H1 (cell line): ENCODE measurements at regions not wholly inside any gene's neighbourhood (a gene's known extent, or its start where the extent isn't known, plus 50 kb on each side); places are given as distances from the start of the nearest gene placed in this dataset.

Experiments used
- ASH2L ChIP-seq: fragments of 200-600, 300-600 bp; sonication (generic); IDR thresholded peaks from one replicate; pipeline ENCODE4 v1.7.1; 2017; ENCODE audit warnings: low read length
- SIRT6 ChIP-seq: IDR thresholded peaks from one replicate; pipeline ENCODE4 v1.7.1; 2012; ENCODE audit warnings: low read length, inconsistent platforms
- SP1 ChIP-seq: IDR thresholded peaks from 2 replicates; pipeline ENCODE4 v1.6.1; 2011; ENCODE audit warnings: low read depth, low read length
- TF ChIP-seq, protein P1 (sequence below): fragments of 300-600 bp; sonication (generic); IDR thresholded peaks from 2 replicates; pipeline ENCODE4 v1.7.1; 2012; ENCODE audit warnings: low read length, moderate library complexity, mild to moderate bottlenecking, inconsistent platforms; ENCODE audit not compliant: insufficient replicate concordance

DNA sequence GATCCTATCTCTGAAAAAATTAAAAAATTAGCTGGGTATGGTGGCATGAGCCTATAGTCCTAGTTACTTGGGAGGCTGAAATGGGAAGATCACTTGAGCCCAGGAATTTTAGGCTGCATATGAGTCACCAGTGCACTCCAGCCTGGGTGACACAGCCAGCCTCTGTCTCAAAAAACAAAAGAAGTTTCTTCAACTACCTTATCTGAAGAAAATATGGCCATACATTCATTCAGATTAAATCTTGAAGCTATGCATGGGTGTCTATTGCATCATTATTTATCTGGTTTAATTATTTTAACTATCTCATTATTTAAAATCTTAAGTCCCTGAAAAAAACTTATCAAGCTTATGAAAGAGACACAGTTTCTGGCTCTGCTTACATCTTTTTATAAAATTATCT lies 204.1 kb downstream of the SIM1 start (continued):
- TF ChIP-seq, protein P1, sequence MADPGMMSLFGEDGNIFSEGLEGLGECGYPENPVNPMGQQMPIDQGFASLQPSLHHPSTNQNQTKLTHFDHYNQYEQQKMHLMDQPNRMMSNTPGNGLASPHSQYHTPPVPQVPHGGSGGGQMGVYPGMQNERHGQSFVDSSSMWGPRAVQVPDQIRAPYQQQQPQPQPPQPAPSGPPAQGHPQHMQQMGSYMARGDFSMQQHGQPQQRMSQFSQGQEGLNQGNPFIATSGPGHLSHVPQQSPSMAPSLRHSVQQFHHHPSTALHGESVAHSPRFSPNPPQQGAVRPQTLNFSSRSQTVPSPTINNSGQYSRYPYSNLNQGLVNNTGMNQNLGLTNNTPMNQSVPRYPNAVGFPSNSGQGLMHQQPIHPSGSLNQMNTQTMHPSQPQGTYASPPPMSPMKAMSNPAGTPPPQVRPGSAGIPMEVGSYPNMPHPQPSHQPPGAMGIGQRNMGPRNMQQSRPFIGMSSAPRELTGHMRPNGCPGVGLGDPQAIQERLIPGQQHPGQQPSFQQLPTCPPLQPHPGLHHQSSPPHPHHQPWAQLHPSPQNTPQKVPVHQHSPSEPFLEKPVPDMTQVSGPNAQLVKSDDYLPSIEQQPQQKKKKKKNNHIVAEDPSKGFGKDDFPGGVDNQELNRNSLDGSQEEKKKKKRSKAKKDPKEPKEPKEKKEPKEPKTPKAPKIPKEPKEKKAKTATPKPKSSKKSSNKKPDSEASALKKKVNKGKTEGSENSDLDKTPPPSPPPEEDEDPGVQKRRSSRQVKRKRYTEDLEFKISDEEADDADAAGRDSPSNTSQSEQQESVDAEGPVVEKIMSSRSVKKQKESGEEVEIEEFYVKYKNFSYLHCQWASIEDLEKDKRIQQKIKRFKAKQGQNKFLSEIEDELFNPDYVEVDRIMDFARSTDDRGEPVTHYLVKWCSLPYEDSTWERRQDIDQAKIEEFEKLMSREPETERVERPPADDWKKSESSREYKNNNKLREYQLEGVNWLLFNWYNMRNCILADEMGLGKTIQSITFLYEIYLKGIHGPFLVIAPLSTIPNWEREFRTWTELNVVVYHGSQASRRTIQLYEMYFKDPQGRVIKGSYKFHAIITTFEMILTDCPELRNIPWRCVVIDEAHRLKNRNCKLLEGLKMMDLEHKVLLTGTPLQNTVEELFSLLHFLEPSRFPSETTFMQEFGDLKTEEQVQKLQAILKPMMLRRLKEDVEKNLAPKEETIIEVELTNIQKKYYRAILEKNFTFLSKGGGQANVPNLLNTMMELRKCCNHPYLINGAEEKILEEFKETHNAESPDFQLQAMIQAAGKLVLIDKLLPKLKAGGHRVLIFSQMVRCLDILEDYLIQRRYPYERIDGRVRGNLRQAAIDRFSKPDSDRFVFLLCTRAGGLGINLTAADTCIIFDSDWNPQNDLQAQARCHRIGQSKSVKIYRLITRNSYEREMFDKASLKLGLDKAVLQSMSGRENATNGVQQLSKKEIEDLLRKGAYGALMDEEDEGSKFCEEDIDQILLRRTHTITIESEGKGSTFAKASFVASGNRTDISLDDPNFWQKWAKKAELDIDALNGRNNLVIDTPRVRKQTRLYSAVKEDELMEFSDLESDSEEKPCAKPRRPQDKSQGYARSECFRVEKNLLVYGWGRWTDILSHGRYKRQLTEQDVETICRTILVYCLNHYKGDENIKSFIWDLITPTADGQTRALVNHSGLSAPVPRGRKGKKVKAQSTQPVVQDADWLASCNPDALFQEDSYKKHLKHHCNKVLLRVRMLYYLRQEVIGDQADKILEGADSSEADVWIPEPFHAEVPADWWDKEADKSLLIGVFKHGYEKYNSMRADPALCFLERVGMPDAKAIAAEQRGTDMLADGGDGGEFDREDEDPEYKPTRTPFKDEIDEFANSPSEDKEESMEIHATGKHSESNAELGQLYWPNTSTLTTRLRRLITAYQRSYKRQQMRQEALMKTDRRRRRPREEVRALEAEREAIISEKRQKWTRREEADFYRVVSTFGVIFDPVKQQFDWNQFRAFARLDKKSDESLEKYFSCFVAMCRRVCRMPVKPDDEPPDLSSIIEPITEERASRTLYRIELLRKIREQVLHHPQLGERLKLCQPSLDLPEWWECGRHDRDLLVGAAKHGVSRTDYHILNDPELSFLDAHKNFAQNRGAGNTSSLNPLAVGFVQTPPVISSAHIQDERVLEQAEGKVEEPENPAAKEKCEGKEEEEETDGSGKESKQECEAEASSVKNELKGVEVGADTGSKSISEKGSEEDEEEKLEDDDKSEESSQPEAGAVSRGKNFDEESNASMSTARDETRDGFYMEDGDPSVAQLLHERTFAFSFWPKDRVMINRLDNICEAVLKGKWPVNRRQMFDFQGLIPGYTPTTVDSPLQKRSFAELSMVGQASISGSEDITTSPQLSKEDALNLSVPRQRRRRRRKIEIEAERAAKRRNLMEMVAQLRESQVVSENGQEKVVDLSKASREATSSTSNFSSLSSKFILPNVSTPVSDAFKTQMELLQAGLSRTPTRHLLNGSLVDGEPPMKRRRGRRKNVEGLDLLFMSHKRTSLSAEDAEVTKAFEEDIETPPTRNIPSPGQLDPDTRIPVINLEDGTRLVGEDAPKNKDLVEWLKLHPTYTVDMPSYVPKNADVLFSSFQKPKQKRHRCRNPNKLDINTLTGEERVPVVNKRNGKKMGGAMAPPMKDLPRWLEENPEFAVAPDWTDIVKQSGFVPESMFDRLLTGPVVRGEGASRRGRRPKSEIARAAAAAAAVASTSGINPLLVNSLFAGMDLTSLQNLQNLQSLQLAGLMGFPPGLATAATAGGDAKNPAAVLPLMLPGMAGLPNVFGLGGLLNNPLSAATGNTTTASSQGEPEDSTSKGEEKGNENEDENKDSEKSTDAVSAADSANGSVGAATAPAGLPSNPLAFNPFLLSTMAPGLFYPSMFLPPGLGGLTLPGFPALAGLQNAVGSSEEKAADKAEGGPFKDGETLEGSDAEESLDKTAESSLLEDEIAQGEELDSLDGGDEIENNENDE = no peak
- TF ChIP-seq SP1 (no peak), SIRT6 (no peak), ASH2L (no peak)
